ENCODE measurements at regions not wholly inside any gene's neighbourhood (a gene's known extent, or its start where the extent isn't known, plus 50 kb on each side); places are given as distances from the start of the nearest gene placed in this dataset.
"Not testable (repeated sequence)": the region's sequence is repeated elsewhere in the genome, so short reads cannot be mapped to it uniquely, and the experiment has no call there.

- TF ChIP-seq CTCF (conservative IDR thresholded peaks at IDR 0.05; ENCODE audit: low read depth, low read length) = no peak
- H3K4me3 ChIP-seq (ENCODE audit: low read depth, low read length) = no peak overlapping the region
- no peak for DNase-seq (ENCODE audit: low read depth)
Observed at GRCh38 chr12:3418609-3419390, 72.2 kb upstream of the PRMT8 start.

GRCh38 chr12:3419558-3419957, 71.4 kb upstream of the PRMT8 start:
- DNase-seq (ENCODE audit: low read depth) = no peak
- TF ChIP-seq CTCF (conservative IDR thresholded peaks at IDR 0.05; ENCODE audit: low read depth, low read length) = no peak
- H3K4me3 ChIP-seq (ENCODE audit: low read depth, low read length) = no peak overlapping the region

GRCh38 chr12:3420693-3421092, 70.3 kb upstream of the PRMT8 start:
- no peak for TF ChIP-seq CTCF (conservative IDR thresholded peaks at IDR 0.05; ENCODE audit: low read depth, low read length)
- no peak overlapping the region for H3K4me3 ChIP-seq (ENCODE audit: low read depth, low read length)
- DNase-seq (ENCODE audit: low read depth) = no peak

- no peak for DNase-seq (ENCODE audit: low read depth)
- TF ChIP-seq CTCF (conservative IDR thresholded peaks at IDR 0.05; ENCODE audit: low read depth, low read length) = no peak
- no peak overlapping the region for H3K4me3 ChIP-seq (ENCODE audit: low read depth, low read length)
Observed at GRCh38 chr12:3421191-3421978, 69.6 kb upstream of the PRMT8 start.

- not testable (repeated sequence) for DNase-seq (ENCODE audit: low read depth); H3K4me3 ChIP-seq (ENCODE audit: low read depth, low read length)
Observed at GRCh38 chr12:3424796-3425195, 66.2 kb upstream of the PRMT8 start.

- DNase-seq (ENCODE audit: low read depth) = no peak
- no peak overlapping the region for H3K4me3 ChIP-seq (ENCODE audit: low read depth, low read length)
- TF ChIP-seq CTCF (conservative IDR thresholded peaks at IDR 0.05; ENCODE audit: low read depth, low read length) = no peak
Observed at GRCh38 chr12:3427956-3428355, 63.0 kb upstream of the PRMT8 start.

GRCh38 chr12:3428631-3429030, 62.4 kb upstream of the PRMT8 start:
- TF ChIP-seq CTCF (conservative IDR thresholded peaks at IDR 0.05; ENCODE audit: low read depth, low read length) = no peak
- no peak for DNase-seq (ENCODE audit: low read depth)
- H3K4me3 ChIP-seq (ENCODE audit: low read depth, low read length) = no peak overlapping the region

- not testable (repeated sequence) for H3K4me3 ChIP-seq (ENCODE audit: low read depth, low read length); DNase-seq (ENCODE audit: low read depth)
Observed at GRCh38 chr12:3429523-3429922, 61.5 kb upstream of the PRMT8 start.
